SU-DHL-6 (cell line): ENCODE measurements at regions not wholly inside any gene's neighbourhood (a gene's known extent, or its start where the extent isn't known, plus 50 kb on each side); places are given as distances from the start of the nearest gene placed in this dataset.

Experiments used
- EZH2phosphoT487 ChIP-seq: fragments of 200-600 bp; sonication (generic), shearing (Covaris generic); conservative IDR thresholded peaks from 2 replicates; pipeline ENCODE4 v1.6.1; 2018; ENCODE audit warnings: mild to moderate bottlenecking, antibody characterized with exemption, low read length, moderate library complexity, mixed read lengths
- TF ChIP-seq, protein P1 (sequence below): fragments of 200-600 bp; sonication (generic); IDR thresholded peaks from one replicate; pipeline ENCODE4 v1.5.1; 2017; ENCODE audit warnings: antibody characterized with exemption, mild to moderate bottlenecking, low read length, moderate library complexity; ENCODE audit not compliant: insufficient read depth, poor library complexity, severe bottlenecking

- TF ChIP-seq EZH2phosphoT487: no peak
- TF ChIP-seq, protein P1, sequence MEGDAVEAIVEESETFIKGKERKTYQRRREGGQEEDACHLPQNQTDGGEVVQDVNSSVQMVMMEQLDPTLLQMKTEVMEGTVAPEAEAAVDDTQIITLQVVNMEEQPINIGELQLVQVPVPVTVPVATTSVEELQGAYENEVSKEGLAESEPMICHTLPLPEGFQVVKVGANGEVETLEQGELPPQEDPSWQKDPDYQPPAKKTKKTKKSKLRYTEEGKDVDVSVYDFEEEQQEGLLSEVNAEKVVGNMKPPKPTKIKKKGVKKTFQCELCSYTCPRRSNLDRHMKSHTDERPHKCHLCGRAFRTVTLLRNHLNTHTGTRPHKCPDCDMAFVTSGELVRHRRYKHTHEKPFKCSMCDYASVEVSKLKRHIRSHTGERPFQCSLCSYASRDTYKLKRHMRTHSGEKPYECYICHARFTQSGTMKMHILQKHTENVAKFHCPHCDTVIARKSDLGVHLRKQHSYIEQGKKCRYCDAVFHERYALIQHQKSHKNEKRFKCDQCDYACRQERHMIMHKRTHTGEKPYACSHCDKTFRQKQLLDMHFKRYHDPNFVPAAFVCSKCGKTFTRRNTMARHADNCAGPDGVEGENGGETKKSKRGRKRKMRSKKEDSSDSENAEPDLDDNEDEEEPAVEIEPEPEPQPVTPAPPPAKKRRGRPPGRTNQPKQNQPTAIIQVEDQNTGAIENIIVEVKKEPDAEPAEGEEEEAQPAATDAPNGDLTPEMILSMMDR: no peak
Observed at GRCh38 chr21:35925497-35925896, 134.8 kb downstream of the SETD4 start.
